SW480 (cell line): ENCODE measurements at regions not wholly inside any gene's neighbourhood (a gene's known extent, or its start where the extent isn't known, plus 50 kb on each side); places are given as distances from the start of the nearest gene placed in this dataset.

Experiments used
- DNase-seq: peaks from one replicate; pipeline ENCODE4 v3.0.0-alpha.2; 2016; ENCODE audit warnings: low spot score

DNA sequence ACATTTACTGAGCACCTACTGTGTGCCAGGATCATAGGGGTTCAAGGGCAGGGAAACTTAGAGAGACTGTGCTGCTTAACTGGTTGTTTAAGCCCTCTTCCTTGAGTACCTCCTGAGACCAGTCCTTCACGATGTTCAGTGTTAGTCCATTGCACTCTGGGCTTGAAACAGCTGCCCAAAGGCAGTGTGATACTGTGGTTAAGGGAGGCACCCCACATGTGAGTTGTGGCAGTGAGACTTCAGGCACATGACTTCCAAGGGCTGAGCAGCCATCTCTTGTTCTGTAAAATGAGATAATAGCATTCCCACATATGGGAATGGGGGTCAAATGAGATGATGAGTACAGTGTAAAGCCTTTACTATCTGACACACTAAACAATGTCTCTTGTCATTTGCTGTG is 75.1 kb downstream of the LINGO1 start:
- DNase-seq: no peak

DNA sequence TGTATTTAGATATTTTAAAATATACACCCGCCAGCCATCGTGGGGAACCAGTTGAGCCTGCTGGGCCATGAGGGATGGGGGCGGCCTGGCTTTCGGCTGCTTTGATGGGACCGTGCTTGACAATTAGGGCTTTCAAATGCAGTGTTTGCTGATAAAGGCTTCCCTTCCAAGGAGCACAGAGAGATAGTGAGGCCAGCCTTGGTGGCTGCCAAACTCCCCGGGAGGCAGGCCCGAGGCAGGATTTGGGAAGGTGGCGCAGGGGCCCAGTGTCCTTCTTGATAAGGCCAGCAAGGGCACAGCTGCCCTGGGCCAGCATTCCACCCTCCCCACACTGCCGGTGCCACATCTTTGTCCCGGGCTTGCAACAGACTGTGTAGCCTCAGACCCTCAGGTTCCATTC is 75.6 kb downstream of the LINGO1 start:
- DNase-seq: no peak

DNA sequence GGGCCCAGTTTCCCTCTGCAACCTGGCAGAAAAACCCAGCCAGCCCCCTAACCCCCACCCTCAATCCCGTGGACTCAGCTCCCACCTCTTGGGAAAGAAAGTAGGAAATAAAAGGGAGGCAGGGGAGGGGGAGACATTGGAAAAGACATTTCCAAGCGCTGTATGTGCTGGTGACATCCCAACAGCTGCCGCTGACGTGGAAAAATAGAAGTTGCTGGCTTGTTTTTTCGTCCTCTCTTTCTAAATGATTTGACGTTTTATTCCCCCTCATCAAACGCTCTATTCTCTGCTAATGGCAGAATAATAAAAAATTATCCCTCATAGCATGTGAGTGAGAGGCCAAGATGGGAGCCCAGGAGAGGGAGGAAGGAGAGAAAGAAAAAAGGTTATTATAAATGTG is 76.1 kb downstream of the LINGO1 start:
- no peak for DNase-seq

DNA sequence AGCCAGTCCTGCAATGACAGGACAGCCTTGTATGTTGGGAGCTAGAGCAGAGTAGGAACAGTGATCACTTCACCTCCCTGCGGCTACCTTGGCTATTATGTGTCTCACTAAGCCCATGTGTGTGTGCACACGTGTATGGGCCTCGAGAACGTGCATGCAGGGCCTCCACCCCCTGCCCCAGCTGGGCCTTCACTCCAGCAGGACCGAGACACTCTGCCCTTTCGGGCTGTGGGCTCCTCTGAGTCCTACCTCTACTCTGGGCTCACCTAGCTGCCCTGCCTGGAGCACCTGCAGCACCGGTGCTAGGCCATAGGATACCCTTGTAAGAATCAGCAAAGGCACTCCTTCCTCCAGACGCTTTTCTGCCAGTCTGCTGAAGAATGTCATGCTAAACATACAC is 77.5 kb downstream of the LINGO1 start:
- DNase-seq: no peak

DNA sequence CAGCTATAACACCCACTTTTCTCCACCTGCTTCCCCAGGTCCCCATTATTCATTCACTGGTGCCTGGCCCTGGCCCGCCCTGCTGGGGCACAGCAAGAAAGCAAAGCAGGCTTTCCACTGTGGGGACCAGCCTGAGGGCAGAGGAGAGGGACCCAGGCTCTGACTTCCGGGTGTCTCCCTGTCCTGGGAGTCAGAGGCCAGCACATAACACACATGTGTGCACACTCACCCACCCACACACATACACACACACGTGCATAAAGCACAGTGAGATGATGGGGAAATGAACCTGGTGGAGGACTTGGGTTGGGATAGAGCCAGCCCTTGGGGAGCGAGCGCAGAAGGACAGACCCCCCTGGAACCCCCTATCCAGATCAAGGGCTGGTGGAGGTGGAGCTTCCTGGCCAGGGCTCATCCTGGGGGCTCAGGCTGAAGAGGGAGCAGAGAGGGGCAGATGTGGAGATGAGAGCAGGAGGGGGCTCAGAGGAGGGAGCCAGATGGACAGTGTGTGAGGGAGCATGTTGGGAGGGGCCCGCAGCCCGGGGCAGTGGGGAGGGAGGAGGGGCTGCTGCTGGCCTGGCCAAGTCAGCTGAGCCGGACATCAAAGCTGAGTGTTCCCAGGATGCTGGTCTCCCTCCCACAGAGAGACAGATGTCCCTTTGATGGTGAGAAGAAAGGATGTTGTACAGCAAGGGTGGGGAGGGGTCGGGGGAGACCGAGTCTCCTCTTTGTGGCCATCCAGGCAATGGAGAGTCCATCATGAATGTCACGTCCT is 78.2 kb downstream of the LINGO1 start:
- no peak for DNase-seq

DNA sequence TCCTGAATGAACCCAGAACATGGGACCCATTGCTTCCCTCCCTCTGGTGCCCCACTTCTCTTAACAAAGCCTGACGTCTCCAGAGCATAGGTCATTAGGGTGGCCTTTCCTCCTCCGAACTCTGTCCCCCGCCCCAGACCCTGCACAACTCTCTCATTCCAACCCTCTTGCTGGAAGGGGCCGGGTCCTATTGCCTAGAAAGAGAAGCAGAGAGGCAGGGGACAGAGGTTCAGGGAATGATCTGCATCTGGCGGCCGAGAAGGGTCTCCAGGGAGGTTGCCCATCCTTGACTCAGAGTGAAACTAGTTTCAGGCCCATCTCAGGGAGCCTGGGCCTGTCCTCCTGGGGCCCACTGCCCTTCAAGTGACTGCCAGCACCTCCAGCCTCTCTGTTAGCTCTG is 79.0 kb downstream of the LINGO1 start:
- DNase-seq: no peak

DNA sequence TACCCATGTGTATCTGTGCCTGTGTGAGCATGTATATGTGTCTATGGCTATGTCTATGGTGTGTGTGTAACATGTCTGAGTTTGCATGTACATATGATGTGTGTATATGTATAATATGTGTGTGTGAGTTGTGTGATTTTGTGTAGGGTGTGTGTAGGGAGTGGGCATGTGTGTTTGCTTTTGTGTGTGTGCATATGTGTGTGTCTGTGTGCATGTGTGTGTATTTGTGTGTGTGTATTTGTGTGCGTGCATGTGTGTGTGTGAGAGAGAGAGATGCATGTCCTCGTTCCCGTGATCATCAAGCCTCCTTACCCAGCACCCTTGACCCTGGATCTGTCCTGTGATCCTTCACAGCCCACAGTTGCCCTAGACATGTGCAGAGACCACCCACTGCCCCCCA is 79.5 kb downstream of the LINGO1 start:
- no peak for DNase-seq

DNA sequence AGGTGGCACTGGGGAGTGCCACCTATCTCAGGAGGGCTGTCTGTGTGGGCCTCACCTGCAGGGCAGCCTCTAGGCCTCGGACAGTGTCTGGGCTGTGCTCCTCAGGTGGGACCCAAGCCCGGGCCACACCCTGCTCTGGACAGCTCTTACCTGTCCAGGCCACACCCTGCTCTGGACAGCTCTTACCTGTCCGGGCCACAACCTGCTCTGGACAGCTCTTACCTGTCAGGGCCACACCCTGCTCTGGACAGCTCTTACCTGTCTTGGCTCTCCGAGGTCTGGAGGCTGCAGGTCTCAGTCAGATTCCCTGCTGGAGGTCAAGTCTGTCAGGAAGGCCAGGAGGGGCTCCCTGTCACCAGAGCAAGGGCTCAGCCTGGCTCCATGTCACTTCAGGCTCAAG is 80.6 kb downstream of the LINGO1 start:
- no peak for DNase-seq

DNA sequence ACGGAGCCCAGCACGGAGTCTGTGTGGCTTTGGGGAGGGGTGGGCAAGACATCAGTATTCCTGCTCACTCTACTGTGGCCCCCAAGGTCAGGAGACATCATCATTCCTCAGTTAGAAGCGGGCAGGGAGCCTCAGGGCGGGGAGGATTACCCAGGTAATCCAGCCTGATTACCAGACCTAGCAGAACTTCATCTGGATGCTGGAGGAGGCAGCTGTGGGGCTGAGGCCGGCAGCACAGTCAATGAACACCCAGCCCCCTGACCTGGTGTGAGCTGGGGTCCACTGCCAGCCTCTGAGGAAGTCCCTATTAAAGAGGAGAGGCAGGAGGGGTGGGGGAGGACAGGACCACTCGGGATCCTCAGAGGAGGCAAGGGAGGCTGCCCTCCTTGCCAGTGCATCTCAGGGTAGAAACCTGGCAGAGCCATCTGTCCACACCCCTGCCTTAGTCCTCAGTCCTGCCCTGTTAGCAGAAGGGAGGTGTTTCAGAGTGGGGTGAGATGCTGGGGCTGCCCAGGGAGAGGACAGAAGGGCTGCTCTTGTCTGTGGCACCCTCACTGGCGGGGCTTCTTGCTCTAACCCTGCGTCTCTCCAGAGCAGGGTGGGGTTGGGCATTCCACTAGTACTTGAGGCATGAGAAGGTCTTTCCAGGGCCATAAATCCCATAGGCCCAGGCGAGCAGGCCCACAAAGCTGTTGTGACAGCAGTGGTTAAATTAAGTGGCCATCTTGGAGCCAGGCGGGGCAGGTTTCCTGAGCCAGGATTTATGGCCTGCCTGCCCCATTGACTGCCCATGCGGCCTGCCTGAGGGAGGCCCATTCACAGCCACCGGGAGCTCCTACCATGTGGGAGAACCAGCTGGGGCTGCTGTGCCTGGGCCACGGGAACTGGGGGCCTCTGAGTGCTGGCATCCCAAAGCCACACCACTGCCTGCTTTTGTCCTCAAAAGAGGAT is 82.1 kb downstream of the LINGO1 start:
- DNase-seq: peak; percentile 20

DNA sequence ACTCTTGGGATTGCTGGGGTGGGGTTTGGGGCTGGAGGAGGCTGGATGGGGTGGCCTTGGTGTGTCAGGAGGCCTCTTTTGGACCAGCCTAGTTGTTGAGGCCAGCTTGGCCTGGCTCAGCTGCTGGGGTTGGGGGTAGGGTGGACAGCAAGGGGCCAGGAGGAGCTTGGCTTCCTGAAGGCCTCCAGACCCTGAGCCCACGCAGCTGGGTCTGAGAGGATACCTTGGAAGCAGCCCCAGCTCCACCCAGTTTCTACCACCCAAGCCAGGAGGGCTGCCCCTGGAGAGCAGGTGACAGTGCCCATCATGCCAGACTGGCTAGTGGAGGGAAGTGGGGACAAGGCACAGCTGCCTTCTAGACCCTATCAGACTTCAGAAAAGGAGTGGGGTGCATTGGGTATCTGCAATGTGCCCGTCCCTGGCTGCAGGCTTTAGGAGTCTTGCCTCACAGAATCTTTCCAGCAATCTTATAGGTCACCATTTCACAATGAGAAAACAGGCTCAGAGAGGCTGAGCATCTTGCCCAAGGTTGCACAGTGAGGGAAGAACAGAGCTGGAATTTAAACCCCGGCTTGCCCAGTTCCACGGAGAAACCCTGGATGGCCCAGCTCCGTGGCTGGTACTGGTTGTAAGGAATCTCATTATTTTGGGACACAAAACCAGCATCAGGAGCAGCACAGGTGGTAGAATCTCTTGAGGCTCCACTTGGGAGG is 83.0 kb downstream of the LINGO1 start:
- no peak for DNase-seq

DNA sequence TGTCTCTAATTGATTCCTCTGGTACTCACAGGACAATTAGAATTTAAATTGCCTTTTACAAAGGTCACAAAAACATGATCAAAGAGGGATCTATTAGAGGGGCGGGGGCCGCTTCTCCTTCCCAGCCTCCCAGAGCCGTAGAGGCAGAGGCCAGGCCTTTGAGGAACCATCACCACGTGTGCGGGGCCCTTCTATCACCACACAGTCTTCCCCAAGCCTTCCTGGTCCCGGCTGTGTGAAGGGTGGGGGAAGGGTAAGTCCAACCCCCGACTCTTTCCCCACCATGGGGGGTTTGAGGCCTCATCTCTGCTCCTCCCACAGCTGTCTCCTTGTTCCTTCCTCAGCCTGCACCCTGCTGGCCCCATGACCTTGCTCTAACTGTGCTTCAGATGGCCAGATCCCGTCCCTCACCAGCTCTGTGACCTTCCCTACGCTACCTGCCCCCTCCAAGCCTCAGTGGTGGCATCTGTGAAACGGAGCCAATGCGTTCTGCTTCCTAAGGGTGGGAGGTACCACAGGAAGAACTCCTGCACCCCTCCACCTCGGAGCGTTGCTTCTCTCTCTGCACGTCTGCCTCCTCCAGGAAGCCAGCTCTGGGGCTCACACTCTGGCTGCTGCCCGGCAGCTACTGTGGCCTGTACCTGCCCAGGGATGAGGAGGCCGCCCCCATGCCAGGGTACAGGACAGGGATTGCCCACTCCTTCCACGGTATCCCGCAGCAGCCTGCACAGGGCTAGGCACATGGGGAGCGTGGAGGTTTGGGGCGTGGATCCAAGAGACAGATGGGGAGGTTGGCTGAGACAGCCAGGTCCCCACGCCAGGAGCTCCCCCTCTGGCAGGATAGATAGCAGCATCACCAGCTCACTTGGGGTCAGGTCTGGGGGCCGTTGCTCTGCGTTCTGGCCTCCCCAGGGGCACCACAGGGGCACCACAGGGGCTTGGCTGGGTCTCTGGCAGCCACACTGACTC is 83.8 kb downstream of the LINGO1 start:
- no peak for DNase-seq

DNA sequence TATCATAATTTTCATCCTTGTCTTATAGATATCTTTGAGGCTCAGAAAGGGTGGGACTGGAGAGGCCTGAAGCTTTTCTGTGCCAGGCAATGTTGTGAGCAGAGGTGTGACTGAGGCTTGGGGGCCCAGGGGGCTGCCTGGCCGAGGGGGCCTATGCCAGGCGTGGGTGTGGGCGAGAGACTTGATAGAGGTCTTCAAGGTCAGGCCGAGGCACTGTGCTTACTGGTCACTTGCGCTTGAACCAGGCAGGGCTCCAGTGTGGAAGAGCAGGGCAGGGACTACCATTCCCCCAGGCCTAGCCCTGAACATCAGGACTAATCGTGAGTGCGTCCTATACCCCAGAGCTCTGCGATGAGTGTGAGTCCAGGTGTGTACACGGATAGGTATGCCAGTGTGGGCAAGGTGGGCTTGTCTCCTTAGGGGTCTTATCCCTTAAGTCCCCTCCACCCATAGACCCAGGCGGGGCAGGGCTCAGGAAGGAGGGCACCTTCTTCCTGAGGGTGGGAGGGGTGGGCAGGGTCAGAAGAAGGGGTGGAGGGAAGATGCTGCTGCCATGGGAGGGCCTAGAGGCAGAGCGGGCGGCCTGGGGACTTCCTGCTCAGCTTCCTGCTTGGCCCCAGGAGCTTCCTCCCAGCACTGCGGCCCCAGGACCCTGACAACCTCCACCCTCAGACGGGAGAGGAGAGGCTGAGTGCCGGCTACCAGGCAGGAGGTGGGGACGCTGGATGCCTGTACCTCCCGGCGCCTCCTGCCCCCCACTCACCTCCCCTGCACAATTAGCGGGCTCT is 84.7 kb downstream of the LINGO1 start:
- no peak for DNase-seq

DNA sequence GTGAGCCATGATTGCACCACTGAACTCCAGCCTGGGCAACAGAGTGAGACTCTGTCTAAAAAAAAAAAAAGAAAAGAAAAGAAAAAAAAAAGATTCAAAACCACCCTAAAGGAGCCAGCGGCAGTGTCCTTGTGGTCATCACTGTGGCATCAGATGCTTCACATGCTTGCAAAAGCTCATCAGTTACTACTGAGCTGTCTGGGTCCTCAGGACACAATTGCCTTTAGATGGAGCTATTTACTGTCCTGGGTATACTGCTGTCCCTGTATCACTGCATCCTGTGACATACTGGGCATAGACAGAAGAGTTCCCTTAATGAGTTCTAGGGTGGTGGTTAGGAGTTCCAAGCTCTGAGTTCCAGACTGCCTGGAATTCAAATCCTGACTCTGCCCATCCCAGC is 85.8 kb downstream of the LINGO1 start:
- DNase-seq: no peak

DNA sequence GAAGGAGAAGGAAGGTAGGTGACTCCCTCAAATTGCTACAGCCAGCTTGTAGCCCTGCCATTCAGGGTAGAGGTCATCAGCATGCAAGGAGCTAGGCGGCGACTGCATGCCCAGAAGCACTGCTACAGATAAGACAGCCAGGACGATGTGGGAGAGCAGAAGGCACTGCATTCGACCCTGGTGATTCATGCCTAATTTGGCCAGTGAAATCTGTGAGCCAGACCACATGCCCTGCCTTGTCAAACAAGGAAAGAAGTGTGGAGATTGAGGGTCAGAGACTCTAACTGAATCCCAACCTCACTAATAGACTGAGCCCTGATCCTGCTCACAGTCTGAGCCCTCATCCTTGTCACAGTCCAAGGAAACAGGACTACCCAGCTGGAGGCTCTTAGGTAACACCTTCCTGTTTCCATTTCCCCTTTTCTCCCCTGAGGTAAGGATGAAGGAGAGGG is 86.6 kb downstream of the LINGO1 start:
- DNase-seq: peak; percentile 47

DNA sequence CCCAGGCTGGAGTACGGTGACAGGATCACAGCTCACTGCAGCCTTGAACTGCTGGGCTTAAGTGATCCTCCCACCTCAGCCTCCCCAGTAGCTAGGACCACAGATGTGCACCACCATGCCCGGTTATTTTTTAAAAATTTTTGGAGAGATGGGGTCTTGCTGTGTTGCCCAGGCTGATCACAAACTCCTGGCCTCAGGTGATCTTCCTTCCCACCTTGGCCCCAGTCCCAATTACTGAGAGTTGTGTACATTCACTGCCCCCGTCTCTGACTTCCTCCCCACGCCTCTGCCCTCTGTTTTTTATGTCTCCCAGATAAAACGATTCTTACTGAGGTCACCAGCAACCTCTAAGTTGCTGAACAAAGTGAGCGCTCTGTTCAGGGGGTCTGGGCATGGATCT is 87.7 kb downstream of the LINGO1 start:
- DNase-seq: no peak

DNA sequence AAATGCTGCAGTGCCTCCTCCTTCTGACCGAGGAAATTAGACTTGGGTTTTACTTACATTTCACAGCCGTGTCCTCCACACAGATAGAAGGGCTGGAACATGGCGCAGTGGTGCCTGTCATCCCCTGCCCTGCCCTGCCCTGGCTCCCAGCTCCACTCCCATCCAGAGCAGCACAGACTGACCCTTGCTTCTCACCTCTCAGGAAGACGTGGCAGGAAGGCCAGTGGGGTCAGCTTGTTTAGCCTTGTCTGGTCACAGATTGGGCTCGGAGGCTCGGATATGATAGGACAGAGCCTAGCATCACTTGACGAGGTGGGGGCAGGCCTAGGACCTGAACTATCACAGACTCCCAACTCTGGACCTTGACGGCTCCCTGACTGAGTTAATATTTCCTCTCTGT is 88.5 kb downstream of the LINGO1 start:
- no peak for DNase-seq

DNA sequence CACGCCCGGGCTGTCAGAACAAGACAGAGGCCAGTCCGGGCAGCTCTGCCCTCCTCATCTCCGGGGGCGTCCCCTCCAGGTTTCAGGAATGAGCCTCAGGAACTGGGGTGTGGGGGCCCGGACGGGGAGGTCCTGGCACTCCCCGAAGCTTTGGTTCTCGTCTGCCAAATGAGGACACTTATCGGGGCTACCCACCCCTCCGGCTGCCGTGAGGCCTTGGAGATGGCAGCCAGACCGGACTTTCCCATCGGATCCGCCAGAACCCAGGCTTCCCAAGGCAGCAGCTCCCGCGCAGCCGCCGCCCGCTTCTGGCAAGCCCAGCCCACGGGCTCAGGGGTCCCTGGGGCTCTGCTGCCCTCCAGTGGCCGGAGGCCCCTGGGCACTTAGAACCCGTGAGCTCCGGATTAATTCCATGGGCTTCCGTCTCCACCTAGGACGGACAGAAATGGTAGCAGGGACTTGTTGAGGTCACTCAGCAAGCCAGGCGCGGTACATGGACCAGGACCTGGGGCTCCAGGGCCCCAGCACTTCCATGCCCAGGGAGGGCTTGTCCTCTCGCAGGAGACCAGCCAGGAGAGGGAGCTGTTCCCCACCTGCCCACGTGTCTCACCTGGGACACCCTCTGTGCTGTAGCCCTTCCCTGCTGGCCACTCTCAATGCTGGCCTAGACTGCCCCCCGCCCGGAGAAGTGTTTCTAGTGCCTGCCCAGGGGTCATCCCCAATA is 89.4 kb downstream of the LINGO1 start:
- peak; percentile 84 for DNase-seq

DNA sequence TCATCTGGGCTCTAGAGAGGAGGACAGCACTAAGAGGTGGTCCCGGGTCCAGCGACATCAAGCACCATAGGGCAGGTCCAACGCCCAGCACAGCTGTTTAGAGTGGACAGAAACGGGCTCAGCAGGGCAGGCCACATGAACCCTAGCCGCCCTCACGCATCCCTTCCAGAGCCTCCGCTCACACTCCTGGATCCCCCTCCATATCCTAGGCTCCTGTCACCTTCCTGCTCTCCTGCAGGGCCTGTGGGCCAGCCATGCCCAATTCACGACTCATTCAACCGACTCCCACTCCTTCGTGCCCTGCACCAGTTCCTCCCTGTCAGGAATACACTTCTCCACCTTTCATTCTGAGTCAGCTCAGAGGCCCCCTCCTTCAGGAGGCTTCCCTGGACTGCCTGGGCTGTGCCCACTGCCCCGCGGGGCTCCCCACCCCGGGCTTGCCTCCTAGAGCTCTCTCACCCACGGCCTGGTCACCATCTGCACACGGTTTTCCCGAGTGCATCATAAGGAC is 90.2 kb downstream of the LINGO1 start:
- peak; percentile 29 for DNase-seq

DNA sequence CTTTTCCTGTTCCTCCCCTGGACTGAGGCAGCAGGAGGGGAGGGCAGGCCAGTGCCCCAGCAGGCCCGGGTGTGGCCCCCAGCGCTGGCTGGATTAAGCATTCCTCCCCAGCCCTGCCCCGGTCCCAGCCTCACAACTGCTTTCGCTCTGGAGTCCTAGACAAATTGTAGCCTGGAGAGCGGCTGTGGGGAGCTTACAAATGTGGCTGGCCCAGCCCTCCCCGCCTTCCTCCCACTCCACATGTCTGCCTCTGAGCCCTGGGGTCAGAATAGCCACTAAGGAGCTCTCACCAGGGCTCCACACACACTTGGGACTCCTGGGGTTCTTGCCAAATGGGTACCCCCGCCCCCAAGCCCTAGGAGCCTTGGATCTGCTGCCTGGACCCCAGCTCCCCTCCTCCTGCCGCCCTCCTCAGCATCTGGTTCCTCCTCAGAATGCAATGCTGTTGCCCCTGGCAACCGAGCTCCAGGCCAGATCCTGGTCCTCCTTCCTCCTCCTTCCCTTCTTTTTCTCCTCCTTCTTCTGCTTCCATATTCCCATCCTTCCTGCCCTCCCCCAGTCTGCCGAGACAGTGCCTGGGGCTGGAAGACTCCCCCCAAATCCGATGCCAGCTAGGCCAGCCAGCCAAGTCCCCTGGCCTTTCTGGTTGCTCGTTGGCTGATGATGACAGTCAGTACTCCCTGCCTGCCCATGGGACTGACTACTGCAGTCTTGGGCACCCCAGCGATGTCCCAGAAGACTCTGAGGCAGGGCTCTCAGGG is 91.1 kb downstream of the LINGO1 start:
- DNase-seq: no peak
